BJ (cell line): ENCODE measurements at regions not wholly inside any gene's neighbourhood (a gene's known extent, or its start where the extent isn't known, plus 50 kb on each side); places are given as distances from the start of the nearest gene placed in this dataset.

Experiments used
- CTCF ChIA-PET: fragments of 350-600 bp; formaldehyde crosslinking; extraction: SDS; loops from one replicate; lab custom pipeline; 2021; ENCODE audit warnings: antibody characterized with exemption, inconsistent platforms; lab: Yijun Ruan, JAX
- POLR2A ChIA-PET: fragments of 300-600 bp; sonication (Branson Sonifier 250); formaldehyde crosslinking; extraction: SDS; loops from one replicate; lab custom pipeline; 2021; ENCODE audit warnings: antibody characterized with exemption; lab: Charles Lee
- DNase-seq: peaks from one replicate; pipeline ENCODE4 v3.0.0-alpha.2; 2011; ENCODE audit warnings: low read depth
- H3K27me3 ChIP-seq: 2 replicates; pipeline ENCODE4 v1.6.0; 2011; ENCODE audit warnings: low read length; ENCODE audit not compliant: control insufficient read depth, insufficient read depth
- H3K36me3 ChIP-seq: 2 replicates; pipeline ENCODE4 v1.5.1; 2011; ENCODE audit warnings: low read length; ENCODE audit not compliant: control insufficient read depth, insufficient read depth
- H3K4me3 ChIP-seq: 2 replicates; pipeline ENCODE4 v1.5.1; 2011; ENCODE audit warnings: low read depth, mild to moderate bottlenecking, control low read depth, low read length
- CTCF ChIP-seq: IDR thresholded peaks from 2 replicates; pipeline ENCODE4 v1.5.1; 2011; ENCODE audit warnings: low read depth, mild to moderate bottlenecking, control low read depth, inconsistent platforms, low read length, moderate library complexity; ENCODE audit not compliant: insufficient read depth

DNA sequence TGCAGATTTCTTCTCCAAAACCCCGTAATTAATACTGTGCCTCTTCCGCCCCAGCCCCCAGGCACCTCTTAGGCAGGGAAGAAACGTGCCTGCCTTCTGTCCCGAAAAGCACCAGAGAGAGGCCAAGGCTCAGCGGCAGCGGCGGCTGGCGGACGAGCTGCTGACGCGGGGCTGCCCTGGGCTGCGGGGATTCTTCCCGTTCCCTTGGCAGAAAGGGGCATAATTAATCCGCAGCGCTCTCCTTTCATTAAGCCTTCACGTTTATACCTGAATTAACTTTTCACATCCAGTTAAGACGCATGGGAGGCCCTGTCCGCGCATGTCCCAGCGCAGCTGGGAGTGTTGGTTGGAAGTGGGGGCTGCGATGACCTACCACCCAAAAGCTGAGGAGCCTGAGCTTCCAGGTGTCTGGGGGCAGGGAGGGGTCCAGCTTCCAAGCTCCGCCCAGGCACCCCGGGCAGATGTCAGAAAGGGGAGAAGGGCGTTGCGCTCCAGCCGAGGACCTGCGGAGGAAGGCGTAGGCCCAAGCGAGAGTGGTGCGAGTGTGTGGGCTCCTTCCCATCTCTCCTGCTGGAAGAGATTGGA, 167.4 kb upstream of the LRFN2 start:
- TF ChIP-seq CTCF: no peak
- POLR2A ChIA-PET: no interaction called here
- CTCF ChIA-PET: no interaction called here
- DNase-seq: no peak
- Histone ChIP-seq H3K36me3 (no peaks in the 10 kb centered on the region), H3K27me3 (no peaks in the 10 kb centered on the region; the same call in 1 of the 2 replicates), H3K4me3 (no peak overlapping the region)

- ChIA-PET CTCF (interaction anchor here (0.8 to 1.1 kb wide), 2 partner anchors 9 to 205 kb away, joined by 3 read pairs; no protein-coding TSS in a partner anchor), POLR2A (no interaction called here)
- DNase-seq: no peak
Measured at GRCh38 chr6:40753675-40754448, 166.7 kb upstream of the LRFN2 start.

GRCh38 chr6:40753048-40753447, 165.9 kb upstream of the LRFN2 start:
- no peak for TF ChIP-seq CTCF
- H3K4me3 ChIP-seq: no peak overlapping the region
- CTCF ChIA-PET: interaction anchor here (1.1 kb wide), 1 partner anchor 8 kb away, joined by 3 read pairs; no protein-coding TSS in a partner anchor
- DNase-seq: no peak
- POLR2A ChIA-PET: no interaction called here
- no peaks in the 10 kb centered on the region for H3K36me3 ChIP-seq
- H3K27me3 ChIP-seq: no peaks in the 10 kb centered on the region; the same call in 1 of the 2 replicates

More at GRCh38 chr6:40753675-40754448, 166.7 kb upstream of the LRFN2 start:
- no peaks in the 10 kb centered on the region; the same call in 1 of the 2 replicates for H3K27me3 ChIP-seq
- no peak for TF ChIP-seq CTCF
- no peak overlapping the region for H3K4me3 ChIP-seq
- no peaks in the 10 kb centered on the region for H3K36me3 ChIP-seq

DNA sequence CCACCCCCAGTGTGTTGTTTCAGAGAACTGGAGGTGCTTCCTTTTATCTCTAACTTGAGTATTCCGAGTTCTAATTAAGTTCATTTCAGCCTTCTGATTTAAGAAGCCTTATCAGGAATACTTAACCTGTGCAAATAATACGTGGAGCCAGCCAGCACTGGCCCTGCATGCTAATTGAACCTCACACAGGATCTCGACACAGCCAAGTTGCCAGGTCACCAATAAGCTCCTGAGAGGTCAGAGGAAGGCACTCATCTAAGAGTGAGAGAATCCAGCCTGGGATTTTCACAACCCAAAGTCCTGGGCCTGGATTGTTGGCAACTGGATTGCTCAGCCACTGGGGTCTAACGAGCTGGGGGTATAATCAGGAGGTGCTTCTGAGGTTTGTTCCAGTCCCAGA, 157.7 kb upstream of the LRFN2 start:
- ChIA-PET CTCF (interaction anchor here (0.7 to 1.0 kb wide), 2 partner anchors 9 to 118 kb away, joined by 3 read pairs; no protein-coding TSS in a partner anchor), POLR2A (no interaction called here)
- no peak for TF ChIP-seq CTCF
- peaks cover 4% of the 10 kb centered on the region for H3K27me3 ChIP-seq
- no peaks in the 10 kb centered on the region for H3K36me3 ChIP-seq
- DNase-seq: no peak
- H3K4me3 ChIP-seq: no peak overlapping the region

DNA sequence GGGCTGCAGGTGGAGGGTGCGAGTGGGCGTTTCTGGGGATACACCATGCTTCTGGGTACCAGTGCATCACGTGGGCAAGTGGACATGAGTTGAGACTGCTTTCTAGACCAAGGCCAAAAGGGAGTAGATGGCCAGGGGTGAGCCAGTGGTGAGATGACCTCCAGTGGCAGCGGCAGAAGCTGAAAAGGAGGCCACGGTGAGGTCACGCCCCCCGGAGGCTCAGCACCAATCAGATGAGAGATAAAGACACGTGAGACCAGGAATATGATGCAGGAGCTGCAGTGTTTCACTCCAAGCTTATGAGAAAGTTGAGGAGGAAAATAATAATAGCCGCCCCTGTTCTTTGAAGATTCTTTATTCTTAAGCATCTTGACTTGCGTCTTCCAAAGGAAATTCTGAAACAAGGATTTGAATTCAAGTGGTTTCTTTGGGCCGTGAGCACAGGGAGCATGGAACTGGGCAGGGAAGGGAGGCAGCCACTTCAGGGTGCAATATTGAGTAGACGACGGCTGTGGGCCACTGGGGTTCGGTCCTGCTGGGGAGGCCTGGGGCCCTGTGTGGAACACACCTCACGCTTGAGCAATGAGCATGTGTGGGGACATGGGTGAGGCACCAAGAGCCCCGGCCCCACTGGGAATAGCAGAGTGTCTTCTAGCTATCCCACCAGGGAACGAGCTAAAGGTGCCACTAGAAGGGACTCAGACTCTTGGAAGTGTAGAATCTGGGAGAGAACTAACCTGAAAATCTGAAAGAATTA, 156.7 kb upstream of the LRFN2 start:
- no peak for TF ChIP-seq CTCF
- POLR2A ChIA-PET: no interaction called here
- Histone ChIP-seq H3K27me3 (peaks cover 7% of the 10 kb centered on the region), H3K4me3 (no peak overlapping the region), H3K36me3 (no peaks in the 10 kb centered on the region)
- CTCF ChIA-PET: interaction anchor here (1.0 kb wide), 1 partner anchor 118 kb away, joined by 3 read pairs; no protein-coding TSS in a partner anchor
- DNase-seq: no peak
